Vagina (tissue), 2 donors: ENCODE measurements at regions not wholly inside any gene's neighbourhood (a gene's known extent, or its start where the extent isn't known, plus 50 kb on each side); places are given as distances from the start of the nearest gene placed in this dataset.

Experiments
- DNase-seq, 2 donors: peaks; one replicate each; pipeline ENCODE4 v3.0.0-alpha.2; 2017; ENCODE audit errors: extremely low spot score in 2 of 2
- H3K27ac ChIP-seq: fragments of 200-600 bp; sonication (generic); one replicate; pipeline ENCODE4 v1.5.1; 2019
- H3K27me3 ChIP-seq: fragments of 200-600 bp; sonication (generic); one replicate; pipeline ENCODE4 v1.5.1; 2019
- H3K36me3 ChIP-seq, 2 donors: fragments of 200-600 bp; sonication (generic); one replicate each; pipeline ENCODE4 v1.5.1; 2017 to 2019
- H3K4me1 ChIP-seq: fragments of 200-600 bp; sonication (generic); one replicate; pipeline ENCODE4 v1.5.1; 2019
- H3K4me3 ChIP-seq, 2 donors: fragments of 200-600 bp; sonication (generic); 1 replicate in 1 of 2; 2 replicates in 1 of 2; pipeline ENCODE4 v1.5.1; 2016 to 2019
- H3K9me3 ChIP-seq: fragments of 200-600 bp; sonication (generic); one replicate; pipeline ENCODE4 v1.5.1; 2019
- CTCF ChIP-seq, 3 experiments: fragments of 450-650 bp in 2 of 3; fragments of 200-600 bp in 1 of 3; sonication (generic) in 1 of 3; IDR thresholded peaks; one replicate each; pipeline ENCODE4 v1.5.1; 2017 to 2019; ENCODE audit warnings: antibody characterized with exemption in 3 of 3, mild to moderate bottlenecking in 2 of 3, moderate library complexity in 2 of 3
- POLR2A ChIP-seq, 2 donors: fragments of 450-650 bp; IDR thresholded peaks; one replicate each; pipeline ENCODE4 v1.6.1; 2017; ENCODE audit warnings: antibody characterized with exemption in 2 of 2, mild to moderate bottlenecking in 2 of 2, moderate library complexity in 2 of 2
- POLR2AphosphoS5 ChIP-seq, 2 donors: sonication (generic); formaldehyde crosslinking; IDR thresholded peaks; one replicate each; pipeline ENCODE4 v1.9.0; 2017; ENCODE audit warnings: antibody characterized with exemption in 2 of 2, mild to moderate bottlenecking in 2 of 2, low read depth in 1 of 2; ENCODE audit not compliant: insufficient read depth in 1 of 2
- intact Hi-C: fragments of 100-400 bp; cut with DNase I; formaldehyde crosslinking; loops from one replicate; pipeline ENCODE4 v1.15.1; 2023

GRCh38 chr2:67667054-67667908, 270.1 kb downstream of the ETAA1 start:
- intact Hi-C loops, result loop anchor here (5.0 kb wide), 1 partner anchor 180 kb away; no protein-coding TSS in a partner anchor
- DNase-seq, result no peak
- Histone ChIP-seq H3K27ac (no peak overlapping the region), H3K36me3 (no peaks in the 10 kb centered on the region), H3K4me3 (no peak overlapping the region), H3K4me1 (peaks cover 7% of the 10 kb centered on the region), H3K9me3 (no peaks in the 10 kb centered on the region), H3K27me3 (no peaks in the 10 kb centered on the region)
- TF ChIP-seq CTCF (IDR thresholded peaks at IDR 0.05) (no peak), POLR2AphosphoS5 (IDR thresholded peaks at IDR 0.05; ENCODE audit: insufficient read depth in 1 of 2, low read depth in 1 of 2) (no peak), POLR2A (IDR thresholded peaks at IDR 0.05) (no peak)

- TF ChIP-seq CTCF (IDR thresholded peaks at IDR 0.05), result no peak
- no peak for TF ChIP-seq POLR2AphosphoS5 (IDR thresholded peaks at IDR 0.05; ENCODE audit: insufficient read depth in 1 of 2, low read depth in 1 of 2)
- no peak for TF ChIP-seq POLR2A (IDR thresholded peaks at IDR 0.05)
Observed at GRCh38 chr2:67668538-67668937, 271.4 kb downstream of the ETAA1 start.

GRCh38 chr2:67669168-67669567, 272.0 kb downstream of the ETAA1 start:
- H3K36me3 ChIP-seq, result no peaks in the 10 kb centered on the region
- no peak overlapping the region for H3K4me3 ChIP-seq
- H3K27ac ChIP-seq, result no peak overlapping the region
- TF ChIP-seq POLR2AphosphoS5 (IDR thresholded peaks at IDR 0.05; ENCODE audit: insufficient read depth in 1 of 2, low read depth in 1 of 2) (no peak), CTCF (IDR thresholded peaks at IDR 0.05) (no peak)
- H3K9me3 ChIP-seq, result no peaks in the 10 kb centered on the region
- intact Hi-C loops, result loop anchor here (5.0 kb wide), 1 partner anchor 178 kb away; no protein-coding TSS in a partner anchor
- no peak for DNase-seq
- H3K4me1 ChIP-seq, result peaks cover 7% of the 10 kb centered on the region
- no peaks in the 10 kb centered on the region for H3K27me3 ChIP-seq

More at GRCh38 chr2:67668538-67668937, 271.4 kb downstream of the ETAA1 start:
- Histone ChIP-seq H3K27ac (no peak overlapping the region), H3K27me3 (no peaks in the 10 kb centered on the region), H3K4me3 (no peak overlapping the region), H3K9me3 (no peaks in the 10 kb centered on the region), H3K36me3 (no peaks in the 10 kb centered on the region), H3K4me1 (peaks cover 7% of the 10 kb centered on the region)
- no peak for DNase-seq
- intact Hi-C loops, result loop anchor here (5.0 kb wide), 1 partner anchor 179 kb away; no protein-coding TSS in a partner anchor

- DNase-seq, result no peak
- H3K4me3 ChIP-seq, result no peak overlapping the region
- intact Hi-C loops, result loop anchor here (5.0 kb wide), 1 partner anchor 178 kb away; no protein-coding TSS in a partner anchor
- H3K27ac ChIP-seq, result no peak overlapping the region
- TF ChIP-seq POLR2AphosphoS5 (IDR thresholded peaks at IDR 0.05; ENCODE audit: insufficient read depth in 1 of 2, low read depth in 1 of 2) (no peak), POLR2A (IDR thresholded peaks at IDR 0.05) (no peak), CTCF (IDR thresholded peaks at IDR 0.05) (no peak)
- H3K36me3 ChIP-seq, result no peaks in the 10 kb centered on the region
- H3K9me3 ChIP-seq, result no peaks in the 10 kb centered on the region
- no peaks in the 10 kb centered on the region for H3K27me3 ChIP-seq
- peaks cover 7% of the 10 kb centered on the region for H3K4me1 ChIP-seq
Observed at GRCh38 chr2:67669766-67670165, 272.6 kb downstream of the ETAA1 start.

GRCh38 chr2:67670747-67671183, 273.6 kb downstream of the ETAA1 start:
- no peak for DNase-seq
- Histone ChIP-seq H3K27me3 (no peaks in the 10 kb centered on the region), H3K27ac (no peak overlapping the region), H3K36me3 (no peaks in the 10 kb centered on the region), H3K9me3 (no peaks in the 10 kb centered on the region), H3K4me1 (peaks cover 7% of the 10 kb centered on the region), H3K4me3 (no peak overlapping the region)
- intact Hi-C loops, result no loop called here
- TF ChIP-seq POLR2A (IDR thresholded peaks at IDR 0.05) (no peak), POLR2AphosphoS5 (IDR thresholded peaks at IDR 0.05; ENCODE audit: insufficient read depth in 1 of 2, low read depth in 1 of 2) (no peak), CTCF (IDR thresholded peaks at IDR 0.05) (no peak)
